ENCODE measurements at regions not wholly inside any gene's neighbourhood (a gene's known extent, or its start where the extent isn't known, plus 50 kb on each side); places are given as distances from the start of the nearest gene placed in this dataset.

GRCh38 chr1:64401285-64401684 lies 68.6 kb upstream of the CACHD1 start:
- intact Hi-C loops (cut with micrococcal nuclease) = no loop called here
- no peak for TF ChIP-seq CTCF (IDR thresholded peaks at IDR 0.05)
- WGBS (ENCODE audit: insufficient coverage) = no CpG with 5 or more reads among the region's 1 CpG
- Mint-ChIP-seq H3K4me1 (peaks cover 4% of the 10 kb centered on the region), H3K4me3 (no peak overlapping the region), H3K36me3 (no peaks in the 10 kb centered on the region), H3K27ac (no peak overlapping the region), H3K9me3 (peaks cover 0 to 4% (median 0%) of the 10 kb centered on the region in 7 donors), H3K27me3 (ENCODE audit: low read depth in 3 of 3) (peaks cover 2 to 7% (median 3%) of the 10 kb centered on the region in 3 donors)
- no peak overlapping the region for H3K4me2 ChIP-seq (replicated peaks; ENCODE audit: extremely low read depth, low read length, poor library complexity, severe bottlenecking)
- H3K36me3 ChIP-seq (replicated peaks in 1 of 2; ENCODE audit: control insufficient read depth in 1 of 2, insufficient read depth in 2 of 2, low read length in 2 of 2) = no peaks in the 10 kb centered on the region
- no peaks in the 10 kb centered on the region for H3K79me2 ChIP-seq (ENCODE audit: insufficient read depth, low read length)
- DNase-seq = no peak
- H3K27ac ChIP-seq (ENCODE audit: low read depth in 1 of 2, low read length in 2 of 2) = no peak overlapping the region
- H3K4me3 ChIP-seq (replicated peaks in 1 of 3; ENCODE audit: low read depth in 2 of 3, low read length in 3 of 3) = no peak overlapping the region
- H2AFZ ChIP-seq (ENCODE audit: insufficient read depth, low read depth, low read length, poor library complexity, severe bottlenecking) = no peak overlapping the region
- H4K20me1 ChIP-seq (ENCODE audit: insufficient read depth, low read length) = no peaks in the 10 kb centered on the region
- no peaks in the 10 kb centered on the region for H3K4me1 ChIP-seq (ENCODE audit: control insufficient read depth in 1 of 2, insufficient read depth in 2 of 2, low read length in 2 of 2)
- no peaks in the 10 kb centered on the region for H3K9me3 ChIP-seq (replicated peaks in 1 of 2; ENCODE audit: control insufficient read depth in 1 of 2, insufficient read depth in 1 of 2, low read length in 2 of 2)
- no peaks in the 10 kb centered on the region for H3K27me3 ChIP-seq (ENCODE audit: control insufficient read depth in 2 of 2, insufficient read depth in 2 of 2, low read length in 2 of 2)
- no peak overlapping the region for H3K9ac ChIP-seq (ENCODE audit: insufficient read depth, low read length, poor library complexity, severe bottlenecking)

GRCh38 chr1:64403331-64403730 lies 66.6 kb upstream of the CACHD1 start:
- H3K9ac ChIP-seq (ENCODE audit: insufficient read depth, low read length, poor library complexity, severe bottlenecking) = no peak overlapping the region
- H3K9me3 ChIP-seq (replicated peaks in 1 of 2; ENCODE audit: control insufficient read depth in 1 of 2, insufficient read depth in 1 of 2, low read length in 2 of 2) = no peaks in the 10 kb centered on the region
- no peak for DNase-seq
- H3K36me3 Mint-ChIP-seq = no peaks in the 10 kb centered on the region
- H3K4me1 ChIP-seq (ENCODE audit: control insufficient read depth in 1 of 2, insufficient read depth in 2 of 2, low read length in 2 of 2) = no peaks in the 10 kb centered on the region
- no peaks in the 10 kb centered on the region for H3K36me3 ChIP-seq (replicated peaks in 1 of 2; ENCODE audit: control insufficient read depth in 1 of 2, insufficient read depth in 2 of 2, low read length in 2 of 2)
- peaks cover 2 to 5% (median 3%) of the 10 kb centered on the region in 3 donors for H3K27me3 Mint-ChIP-seq (ENCODE audit: low read depth in 3 of 3)
- H3K9me3 Mint-ChIP-seq = peaks cover 0 to 1% (median 0%) of the 10 kb centered on the region in 7 donors
- WGBS (ENCODE audit: insufficient coverage) = no CpG with 5 or more reads among the region's 3 CpGs
- TF ChIP-seq CTCF (IDR thresholded peaks at IDR 0.05) = no peak
- no peak overlapping the region for H3K27ac ChIP-seq (ENCODE audit: low read depth in 1 of 2, low read length in 2 of 2)
- no peak overlapping the region for H2AFZ ChIP-seq (ENCODE audit: insufficient read depth, low read depth, low read length, poor library complexity, severe bottlenecking)
- no peaks in the 10 kb centered on the region for H4K20me1 ChIP-seq (ENCODE audit: insufficient read depth, low read length)
- H3K27me3 ChIP-seq (ENCODE audit: control insufficient read depth in 2 of 2, insufficient read depth in 2 of 2, low read length in 2 of 2) = no peaks in the 10 kb centered on the region
- H3K4me3 Mint-ChIP-seq = no peak overlapping the region
- intact Hi-C loops (cut with micrococcal nuclease) = no loop called here
- no peak overlapping the region for H3K4me2 ChIP-seq (replicated peaks; ENCODE audit: extremely low read depth, low read length, poor library complexity, severe bottlenecking)
- no peak overlapping the region for H3K4me3 ChIP-seq (replicated peaks in 1 of 3; ENCODE audit: low read depth in 2 of 3, low read length in 3 of 3)
- H3K4me1 Mint-ChIP-seq = peaks cover 4% of the 10 kb centered on the region
- H3K27ac Mint-ChIP-seq = no peak overlapping the region
- H3K79me2 ChIP-seq (ENCODE audit: insufficient read depth, low read length) = no peaks in the 10 kb centered on the region
